IPS-11a (cell line): ENCODE measurements at regions not wholly inside any gene's neighbourhood (a gene's known extent, or its start where the extent isn't known, plus 50 kb on each side); places are given as distances from the start of the nearest gene placed in this dataset.
"Not testable (repeated sequence)": the region's sequence is repeated elsewhere in the genome, so short reads cannot be mapped to it uniquely, and the experiment has no call there.

ENCODE experiments used
- H3K4me3 ChIP-seq: one replicate; pipeline ENCODE4 v1.5.1; 2013; ENCODE audit warnings: low read depth, low read length, control low read depth

DNA sequence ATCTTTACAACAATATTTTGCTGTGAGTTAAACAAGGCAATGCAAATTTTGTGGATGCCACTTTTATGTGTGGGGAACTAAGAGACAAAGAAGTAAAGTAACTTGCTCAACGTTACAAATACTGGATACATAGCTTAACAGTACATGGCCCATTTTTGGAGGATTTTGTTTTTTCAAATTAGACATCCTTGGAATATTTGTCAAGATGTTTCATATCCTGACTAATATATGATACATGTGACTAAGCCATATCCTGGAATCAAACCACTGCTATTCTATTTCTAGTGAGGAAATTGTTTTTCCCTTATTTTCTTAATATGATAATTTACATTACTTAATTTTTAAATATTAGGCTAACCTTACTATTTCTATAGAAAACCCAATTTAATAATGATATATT lies 529.8 kb downstream of the DMRTA1 start:
- no peak overlapping the region for H3K4me3 ChIP-seq

DNA sequence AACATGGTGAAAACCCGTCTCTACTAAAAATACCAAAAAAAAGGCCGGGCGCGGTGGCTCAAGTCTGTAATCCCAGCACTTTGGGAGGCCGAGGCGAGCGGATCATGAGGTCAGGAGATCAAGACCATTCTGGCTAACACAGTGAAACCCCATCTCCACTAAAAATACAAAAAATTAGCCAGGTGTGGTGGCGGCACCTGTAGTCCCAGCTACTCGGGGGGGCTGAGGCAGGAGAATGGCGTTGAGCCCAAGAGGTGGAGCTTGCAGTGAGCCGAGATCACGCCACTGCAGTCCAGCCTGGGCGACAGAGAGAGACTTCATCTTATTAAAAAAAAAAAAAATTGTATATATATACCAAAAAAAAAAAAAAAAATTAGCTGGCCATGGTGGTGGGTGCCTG lies 533.8 kb downstream of the DMRTA1 start:
- H3K4me3 ChIP-seq, result not testable (repeated sequence)

DNA sequence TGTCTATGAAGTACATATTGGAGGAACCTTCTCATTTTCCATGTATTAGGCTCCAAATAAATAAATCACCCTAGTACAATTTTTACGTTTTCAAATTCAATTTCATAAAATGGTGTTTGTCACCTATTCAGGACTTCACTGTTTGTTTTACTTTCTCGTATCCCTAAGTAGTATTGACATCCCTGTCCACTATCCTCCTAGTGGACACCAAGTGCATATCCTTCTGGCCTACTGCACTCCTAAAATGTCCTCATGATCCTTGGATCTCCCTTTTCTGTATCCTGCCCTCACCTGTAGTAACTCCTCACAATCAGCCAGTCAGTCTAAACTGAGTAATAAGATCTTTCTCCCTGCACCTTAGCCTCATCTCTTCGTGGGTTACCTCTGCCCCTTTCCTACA lies 539.9 kb downstream of the DMRTA1 start:
- no peak overlapping the region for H3K4me3 ChIP-seq

DNA sequence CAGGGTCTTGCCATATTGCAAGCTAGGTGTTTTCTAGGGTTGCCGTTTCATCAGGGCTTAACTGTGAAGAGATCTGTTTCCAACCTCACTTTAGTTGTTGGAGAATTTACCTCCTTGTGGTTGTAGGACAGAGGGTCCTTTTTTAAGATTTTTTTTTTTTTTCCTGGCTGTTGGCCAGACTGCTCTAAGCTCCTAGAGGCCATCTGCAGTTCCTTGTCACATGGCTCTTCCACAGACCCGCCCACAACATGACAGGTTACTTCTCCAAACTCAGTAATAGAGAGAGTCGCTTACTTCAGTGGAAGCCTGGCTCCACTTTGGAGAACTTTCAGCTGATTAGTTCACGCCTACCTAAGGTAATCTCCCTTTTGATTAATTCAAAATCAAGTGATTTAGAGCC lies 543.7 kb downstream of the DMRTA1 start:
- H3K4me3 ChIP-seq, result no peak overlapping the region

DNA sequence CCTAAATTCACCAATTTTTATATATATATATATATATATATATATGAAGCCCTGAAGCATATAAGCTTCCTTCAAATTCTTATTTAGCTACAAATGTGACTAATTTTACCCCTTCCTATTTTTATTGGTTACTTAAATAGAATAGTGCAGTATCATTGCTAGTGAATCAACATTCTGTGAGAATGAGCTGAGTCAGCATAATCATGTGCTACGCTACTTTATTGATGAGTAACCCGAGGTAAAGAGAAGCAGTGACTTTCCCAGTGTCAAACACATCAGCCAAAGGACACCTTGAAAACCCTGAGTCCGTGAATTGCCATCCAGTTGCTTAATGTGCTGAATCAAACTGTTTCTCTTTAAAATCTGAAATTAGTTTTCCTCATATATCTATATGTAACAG lies 546.2 kb downstream of the DMRTA1 start:
- H3K4me3 ChIP-seq, result no peak overlapping the region

DNA sequence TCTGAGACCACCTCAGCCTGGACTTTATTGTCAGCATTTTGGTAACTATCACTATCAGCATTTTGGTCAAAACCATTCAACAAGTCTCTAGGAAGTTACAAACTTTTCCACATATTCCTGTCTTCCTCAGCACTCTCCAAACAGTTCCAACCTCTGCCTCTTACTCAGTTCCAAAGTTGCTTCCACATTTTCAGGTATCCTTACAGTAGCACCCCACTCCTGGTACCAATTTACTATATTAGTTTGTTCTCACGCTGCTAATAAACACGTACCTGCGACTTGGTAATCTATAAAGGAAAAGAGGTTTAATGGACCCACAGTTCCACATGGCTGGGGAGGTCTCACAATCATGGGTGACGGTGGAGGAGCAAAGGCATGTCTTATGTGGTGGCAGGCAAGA lies 551.3 kb downstream of the DMRTA1 start:
- H3K4me3 ChIP-seq, result no peak overlapping the region

GRCh38 chr9:23005156-23005555 lies 558.5 kb downstream of the DMRTA1 start:
- H3K4me3 ChIP-seq, result no peak overlapping the region

GRCh38 chr9:23006127-23006526 lies 559.5 kb downstream of the DMRTA1 start:
- H3K4me3 ChIP-seq, result no peak overlapping the region

DNA sequence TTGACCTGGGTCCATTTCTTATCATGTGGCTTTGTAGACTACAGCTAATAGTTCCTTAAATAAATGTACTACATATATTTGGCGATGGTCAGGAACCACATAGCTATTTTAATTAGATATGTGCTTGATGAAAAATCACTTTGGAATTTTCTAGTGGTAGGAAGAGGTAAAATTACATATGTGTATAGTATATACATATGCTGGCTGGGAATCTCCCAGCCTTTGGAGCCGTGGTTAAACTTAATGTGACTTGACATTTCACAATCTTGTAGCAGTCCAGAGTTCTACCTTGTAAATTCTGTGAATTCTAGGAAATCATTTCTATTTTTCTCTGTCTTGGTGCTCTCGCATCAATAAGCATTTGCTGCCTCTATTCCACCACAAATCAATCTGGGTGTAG lies 565.0 kb downstream of the DMRTA1 start:
- H3K4me3 ChIP-seq, result no peak overlapping the region

GRCh38 chr9:23015557-23015956 lies 568.9 kb downstream of the DMRTA1 start:
- H3K4me3 ChIP-seq, result no peak overlapping the region

GRCh38 chr9:23036416-23036815 lies 589.8 kb downstream of the DMRTA1 start:
- H3K4me3 ChIP-seq, result no peak overlapping the region

- H3K4me3 ChIP-seq, result no peak overlapping the region
Observed at GRCh38 chr9:23039402-23039801, 592.8 kb downstream of the DMRTA1 start.

GRCh38 chr9:23041466-23041865 lies 594.8 kb downstream of the DMRTA1 start:
- H3K4me3 ChIP-seq, result no peak overlapping the region

GRCh38 chr9:23044549-23044948 lies 597.9 kb downstream of the DMRTA1 start:
- H3K4me3 ChIP-seq, result no peak overlapping the region

- H3K4me3 ChIP-seq, result not testable (repeated sequence)
Observed at GRCh38 chr9:23046026-23046425, 599.4 kb downstream of the DMRTA1 start.

DNA sequence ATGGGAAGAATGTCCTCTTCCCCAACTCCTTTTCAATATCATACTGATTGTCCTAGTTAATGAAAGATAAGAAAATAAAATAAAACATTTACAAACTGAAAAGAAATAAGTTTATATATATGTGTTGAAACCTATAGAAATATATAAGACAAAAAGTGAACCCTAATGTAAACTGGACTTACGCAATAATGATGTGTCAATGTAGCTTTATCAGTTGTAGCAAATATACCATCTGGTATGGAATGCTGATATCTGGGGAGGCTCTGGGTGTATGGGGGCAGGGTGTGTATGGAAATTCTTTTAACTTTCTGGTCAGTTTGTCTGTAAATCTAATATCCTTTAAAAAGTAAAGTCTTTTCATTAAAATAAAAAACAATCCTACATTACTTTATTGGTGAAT lies 603.9 kb downstream of the DMRTA1 start:
- H3K4me3 ChIP-seq, result no peak overlapping the region

DNA sequence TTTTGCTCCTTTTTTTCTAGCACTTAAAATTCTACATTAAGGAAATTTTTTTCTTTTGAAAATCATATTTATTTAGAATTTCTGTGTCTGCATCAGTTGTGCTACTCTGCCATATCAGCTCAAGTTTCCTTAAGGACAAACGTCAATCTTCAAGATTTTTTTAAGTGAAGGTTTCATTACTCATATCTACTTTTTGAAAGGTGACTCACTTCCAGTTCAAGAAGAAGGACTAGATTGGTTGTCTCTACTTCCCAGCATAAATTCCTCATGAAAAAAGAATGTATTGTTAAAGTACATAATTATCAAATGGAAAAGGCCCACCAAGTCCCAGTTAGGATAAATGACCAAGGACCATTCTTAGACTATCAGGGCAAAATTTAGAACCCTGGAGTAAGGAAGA lies 626.5 kb downstream of the DMRTA1 start:
- H3K4me3 ChIP-seq, result no peak overlapping the region

DNA sequence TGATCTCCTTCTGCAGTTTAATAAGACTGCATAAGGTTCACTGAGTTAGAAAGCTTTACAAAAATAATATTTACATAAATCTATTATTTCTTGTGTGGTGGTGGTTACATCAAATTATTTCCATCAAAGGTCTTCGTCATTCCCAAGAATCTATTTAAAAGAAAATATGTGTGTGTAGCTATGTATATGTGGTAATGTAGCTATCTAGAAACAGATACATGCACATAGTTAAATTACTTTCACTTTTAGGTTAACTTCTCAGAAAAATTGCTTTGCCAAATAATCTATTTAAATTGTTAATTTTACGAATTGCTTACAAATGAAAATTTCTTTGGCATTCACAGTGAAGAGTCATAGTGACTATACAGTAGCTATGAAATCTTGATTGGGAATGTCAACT lies 633.2 kb downstream of the DMRTA1 start:
- H3K4me3 ChIP-seq, result no peak overlapping the region

- H3K4me3 ChIP-seq, result no peak overlapping the region
Observed at GRCh38 chr9:23081377-23081776, 634.8 kb downstream of the DMRTA1 start.

- H3K4me3 ChIP-seq, result no peak overlapping the region
Observed at GRCh38 chr9:23088932-23089364, 642.3 kb downstream of the DMRTA1 start.

DNA sequence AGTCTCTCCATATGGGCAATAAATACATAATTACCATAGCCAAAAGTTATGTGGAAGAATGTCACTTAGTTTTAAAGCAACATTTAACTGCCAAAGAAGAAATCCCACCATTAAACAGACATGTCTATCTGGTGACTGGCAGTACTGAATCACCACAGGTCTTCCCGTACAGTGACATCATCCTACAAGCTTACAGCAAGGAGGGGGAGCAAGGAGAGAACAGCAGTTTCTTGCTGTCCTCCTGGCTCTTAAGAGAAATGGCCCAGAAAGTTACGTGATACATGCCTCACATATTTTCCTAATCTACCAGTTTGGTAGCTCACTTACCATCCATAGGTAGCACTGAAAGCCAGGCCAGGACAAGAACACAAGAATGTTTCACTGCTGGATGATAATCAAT lies 671.0 kb downstream of the DMRTA1 start:
- no peak overlapping the region for H3K4me3 ChIP-seq

GRCh38 chr9:23120630-23121029 lies 674.0 kb downstream of the DMRTA1 start:
- H3K4me3 ChIP-seq, result no peak overlapping the region

GRCh38 chr9:23123048-23123632 lies 676.5 kb downstream of the DMRTA1 start:
- no peak overlapping the region for H3K4me3 ChIP-seq

GRCh38 chr9:23145467-23145866 lies 680.6 kb downstream of the ELAVL2 start:
- no peak overlapping the region for H3K4me3 ChIP-seq
